DMS153 treated with DMSO at 0.1 percent for 48 hours (cell line): ENCODE measurements at regions not wholly inside any gene's neighbourhood (a gene's known extent, or its start where the extent isn't known, plus 50 kb on each side); places are given as distances from the start of the nearest gene placed in this dataset.

ENCODE experiments used
- DNase-seq: peaks from one replicate; lab custom pipeline; 2025; ENCODE audit not compliant: unreplicated experiment; lab: John Stamatoyannopoulos, UW

DNA sequence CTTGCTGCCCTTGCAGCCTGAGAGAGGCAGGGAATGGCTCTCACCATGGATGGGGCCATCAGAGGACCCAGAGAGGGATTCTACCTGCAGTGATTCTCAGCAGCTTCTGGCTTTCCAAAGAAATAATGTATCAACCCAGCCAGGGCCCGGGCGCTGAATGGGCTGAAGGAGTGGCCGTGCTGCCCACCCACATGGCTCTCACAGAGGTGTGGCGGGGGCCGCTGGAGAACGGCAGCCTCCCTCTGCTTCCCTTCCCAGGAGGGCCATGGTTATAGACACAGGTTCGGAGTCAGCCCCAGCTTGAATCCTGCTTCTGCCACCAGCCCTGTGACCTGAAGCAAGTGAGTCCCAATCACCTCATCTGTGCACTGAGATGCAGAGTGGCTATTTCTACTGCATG lies 82.7 kb downstream of the THAP12 start:
- no peak for DNase-seq

DNA sequence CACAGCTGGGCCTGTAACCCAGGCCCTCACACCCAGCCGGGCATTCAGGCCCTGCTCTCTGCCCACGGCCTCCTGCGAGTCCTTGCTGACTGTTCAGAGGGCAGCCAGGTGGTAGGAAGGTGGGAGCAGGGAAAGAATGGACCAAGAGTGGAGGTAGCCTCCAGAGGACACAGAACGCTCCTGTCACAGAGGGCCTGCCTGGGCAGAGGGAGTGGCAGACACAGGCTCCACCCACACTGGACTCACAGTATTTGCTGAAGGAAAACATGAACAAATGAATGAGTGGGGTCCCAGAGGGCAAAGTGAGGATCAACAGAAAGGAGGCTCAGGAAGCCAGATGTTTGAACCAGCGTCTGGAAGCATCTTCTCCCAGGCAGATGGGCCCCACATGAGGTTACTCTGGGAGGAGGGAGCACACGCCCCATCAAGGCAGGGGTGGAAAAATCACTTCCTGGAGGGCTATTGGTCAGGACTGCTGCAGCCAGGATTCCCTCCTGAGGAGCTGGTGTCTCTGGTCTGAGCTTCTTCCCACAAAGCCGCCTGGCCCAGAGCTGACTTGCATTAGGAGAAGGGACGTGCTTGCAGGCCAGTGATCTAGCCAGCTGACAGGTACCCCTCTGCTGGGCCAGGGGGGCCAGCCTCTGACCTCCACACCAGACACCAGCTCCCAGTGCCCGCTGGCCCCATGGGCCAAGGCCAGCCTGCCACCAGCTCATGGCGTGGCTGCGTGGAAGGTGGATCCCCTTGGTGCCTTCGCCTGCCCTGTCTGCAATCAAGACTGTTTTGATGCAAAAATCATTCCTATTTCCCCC lies 84.0 kb downstream of the THAP12 start:
- DNase-seq = no peak

DNA sequence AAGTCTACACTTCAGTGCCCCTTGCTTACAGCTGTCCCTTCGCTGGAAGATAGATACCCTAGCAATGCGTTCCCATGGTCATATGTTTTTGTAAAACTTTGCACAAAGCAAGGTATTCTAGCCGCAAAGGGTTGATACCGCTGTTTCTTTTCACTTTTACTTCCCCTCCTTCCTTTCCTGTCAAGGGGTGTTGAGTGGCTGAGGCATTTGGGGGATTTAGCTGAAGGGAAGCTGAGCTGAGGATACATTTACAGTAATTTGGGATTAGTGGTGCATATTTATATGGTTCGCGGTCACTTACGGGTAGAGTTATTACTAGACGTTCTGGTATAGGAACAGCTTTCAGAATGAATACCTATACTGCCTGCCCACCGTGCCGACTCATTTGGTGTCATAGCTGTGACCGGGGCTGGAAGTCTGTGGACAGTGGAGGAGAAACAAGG lies 86.9 kb upstream of the WNT11 start:
- no peak for DNase-seq

DNA sequence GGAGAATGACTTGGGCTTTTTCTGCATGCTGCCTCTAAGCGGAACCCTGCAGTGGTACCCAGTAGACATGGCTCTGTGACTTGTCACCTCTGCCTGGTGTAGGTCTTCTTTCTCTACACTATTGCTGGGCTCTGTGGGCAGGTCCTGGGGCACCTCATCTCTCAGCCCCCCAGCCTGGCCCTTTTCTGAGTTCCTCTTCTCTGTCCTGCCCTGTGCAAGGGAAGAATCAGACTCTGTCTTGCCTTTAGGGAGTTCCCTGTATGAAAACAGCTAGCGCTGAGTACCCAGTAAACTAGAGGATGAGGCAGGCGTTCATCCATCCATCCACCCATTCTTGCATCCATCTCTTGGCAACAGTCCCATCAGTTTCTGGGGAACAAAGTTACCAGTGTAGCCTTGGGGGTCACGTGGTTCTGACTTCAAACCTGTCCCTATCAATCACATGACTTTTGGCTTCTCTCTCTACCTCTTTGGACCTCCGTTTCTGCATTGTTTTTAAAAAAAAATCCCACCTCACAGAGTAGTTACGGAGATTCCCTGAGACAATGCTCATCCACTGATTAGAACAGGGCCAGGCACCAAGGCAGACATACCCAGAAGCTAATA lies 86.4 kb upstream of the WNT11 start:
- DNase-seq = no peak

- DNase-seq = peak; percentile 79
These were observed 85.5 kb upstream of the WNT11 start for GRCh38 chr11:76291576-76292526.

DNA sequence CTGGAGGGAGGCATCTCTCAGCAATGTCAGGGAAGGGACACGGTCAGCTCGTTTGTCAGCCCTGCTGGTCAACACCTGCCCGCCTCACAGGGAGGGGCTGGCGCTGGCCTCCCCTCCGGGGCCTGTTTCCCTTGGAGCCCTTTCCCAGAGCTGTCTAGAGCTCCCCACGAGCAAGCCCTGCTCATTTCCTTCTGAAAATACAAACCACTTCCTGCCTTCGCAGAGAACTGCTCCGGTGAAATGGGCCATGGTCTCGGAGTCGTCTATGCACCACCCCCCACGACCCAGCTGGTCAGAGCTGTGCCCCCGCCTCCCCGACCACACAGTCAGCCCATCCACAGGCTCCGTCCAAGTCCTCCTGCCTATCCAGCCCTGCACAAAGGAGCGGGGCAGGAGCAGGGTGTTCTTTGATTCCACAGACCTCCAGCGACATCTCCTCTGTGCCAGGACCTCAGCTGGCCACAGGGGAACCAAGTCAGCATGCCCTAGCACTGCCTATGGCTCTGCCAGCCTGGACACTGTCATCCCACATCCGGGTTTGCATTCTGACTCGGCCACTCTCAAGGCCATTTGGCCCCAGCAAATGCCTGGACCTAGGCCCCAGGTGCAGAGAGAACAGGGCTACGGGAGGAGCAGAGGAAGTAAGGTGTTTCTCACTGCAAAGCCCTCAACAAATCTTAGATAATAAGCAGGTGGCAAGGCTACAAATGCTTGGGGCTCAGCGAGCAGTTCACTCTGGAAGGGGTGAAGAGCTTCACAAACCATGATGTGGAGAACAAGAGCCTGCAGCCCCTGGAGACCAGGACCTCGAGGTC lies 82.1 kb upstream of the WNT11 start:
- no peak for DNase-seq

GRCh38 chr11:76287227-76287626 lies 80.9 kb upstream of the WNT11 start:
- no peak for DNase-seq

- no peak for DNase-seq
These were observed 79.2 kb upstream of the WNT11 start for GRCh38 chr11:76285397-76286104.

DNA sequence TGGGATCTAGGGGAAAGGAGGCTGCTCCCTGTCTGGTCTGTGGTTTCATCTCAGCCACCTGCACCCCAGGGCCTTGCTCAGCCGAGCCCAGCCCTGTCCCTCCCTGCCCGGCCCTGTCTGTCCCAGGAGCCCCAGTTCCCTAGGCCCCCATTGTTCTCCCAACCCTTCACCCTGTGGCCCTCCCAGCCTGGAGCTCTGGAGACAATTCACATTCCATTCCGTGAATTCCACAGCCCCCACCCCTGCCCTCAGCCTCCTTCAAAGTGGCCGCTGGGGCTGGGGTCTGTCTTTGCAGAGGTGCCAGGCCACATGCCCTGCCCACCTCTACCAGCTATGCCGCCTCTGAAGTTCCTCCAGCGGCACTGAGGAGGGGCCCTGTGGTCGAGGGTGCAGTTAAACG lies 77.9 kb upstream of the WNT11 start:
- no peak for DNase-seq

DNA sequence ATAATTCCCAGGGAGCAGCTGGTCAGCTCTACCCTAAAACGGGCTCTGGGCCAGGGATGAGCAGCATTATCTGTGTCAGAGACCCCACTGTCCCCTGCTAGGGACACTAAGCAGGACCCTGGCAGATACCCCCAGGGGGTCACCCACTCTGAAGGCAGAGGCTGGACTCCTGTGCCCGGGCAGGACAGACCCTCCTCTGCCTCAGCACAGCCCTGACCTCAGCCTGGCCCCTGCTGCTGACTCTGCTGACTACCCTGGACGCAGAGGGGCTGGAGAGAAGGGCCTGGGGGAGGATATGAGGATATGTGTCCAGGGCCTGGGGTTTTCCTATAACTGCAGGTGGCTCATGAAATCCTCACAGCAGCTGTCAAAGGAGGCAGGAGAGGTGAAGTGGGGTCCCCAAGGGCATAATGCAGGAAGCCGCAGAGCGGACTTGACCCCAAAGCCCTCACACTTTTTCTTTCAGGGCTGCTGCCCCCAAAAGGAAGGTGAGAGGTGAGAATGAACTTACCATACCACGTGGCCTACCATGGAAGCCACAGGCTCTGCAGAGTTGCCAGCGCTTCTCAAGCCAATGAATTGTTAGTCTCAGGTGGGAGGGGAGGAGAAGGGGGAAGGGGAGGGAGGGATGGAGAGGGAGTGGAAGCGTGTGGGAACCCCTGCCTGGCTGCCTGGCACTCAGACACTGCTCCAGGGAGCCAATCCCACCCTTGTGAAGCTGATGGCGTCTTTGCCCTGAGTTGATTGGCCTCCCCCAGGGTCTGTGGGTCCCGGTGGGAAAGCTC lies 76.7 kb upstream of the WNT11 start:
- DNase-seq = no peak

DNA sequence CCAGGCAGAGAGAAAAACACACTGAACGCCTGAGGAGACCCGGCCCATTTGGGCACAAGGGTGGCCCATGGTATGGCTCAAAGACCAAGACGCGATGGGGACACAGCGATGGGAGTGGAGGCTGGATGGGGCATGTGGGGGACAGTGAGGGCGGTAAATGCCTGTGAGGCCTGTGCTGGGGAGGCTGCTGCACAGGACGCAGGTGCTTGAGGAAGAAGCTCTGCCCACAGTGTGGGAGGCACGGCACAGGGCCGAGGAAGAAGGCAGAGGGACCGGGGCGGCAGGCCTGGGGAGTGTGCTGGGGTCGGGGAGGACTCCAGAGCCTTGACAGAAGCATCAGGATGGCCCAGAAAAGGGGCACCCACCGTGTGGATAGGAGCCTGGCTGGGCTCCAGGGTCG lies 75.9 kb upstream of the WNT11 start:
- no peak for DNase-seq

DNA sequence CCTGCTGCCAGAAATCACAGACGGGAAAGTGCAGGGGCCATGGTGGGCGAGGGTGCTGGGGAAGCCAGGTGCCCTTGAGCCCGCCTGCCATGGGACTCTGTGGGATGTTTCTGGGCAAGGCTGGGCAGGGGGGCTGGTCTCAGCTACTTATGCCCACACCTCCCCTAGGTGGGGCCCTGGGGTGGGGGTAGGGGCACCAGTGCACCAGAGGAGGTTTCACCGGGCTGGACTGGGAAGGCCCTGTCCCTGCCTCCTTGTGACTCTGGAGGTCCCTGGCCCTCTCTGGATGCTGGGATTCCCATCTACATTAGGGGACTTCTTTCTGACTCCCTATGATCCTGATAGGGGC lies 75.2 kb upstream of the WNT11 start:
- DNase-seq = no peak

DNA sequence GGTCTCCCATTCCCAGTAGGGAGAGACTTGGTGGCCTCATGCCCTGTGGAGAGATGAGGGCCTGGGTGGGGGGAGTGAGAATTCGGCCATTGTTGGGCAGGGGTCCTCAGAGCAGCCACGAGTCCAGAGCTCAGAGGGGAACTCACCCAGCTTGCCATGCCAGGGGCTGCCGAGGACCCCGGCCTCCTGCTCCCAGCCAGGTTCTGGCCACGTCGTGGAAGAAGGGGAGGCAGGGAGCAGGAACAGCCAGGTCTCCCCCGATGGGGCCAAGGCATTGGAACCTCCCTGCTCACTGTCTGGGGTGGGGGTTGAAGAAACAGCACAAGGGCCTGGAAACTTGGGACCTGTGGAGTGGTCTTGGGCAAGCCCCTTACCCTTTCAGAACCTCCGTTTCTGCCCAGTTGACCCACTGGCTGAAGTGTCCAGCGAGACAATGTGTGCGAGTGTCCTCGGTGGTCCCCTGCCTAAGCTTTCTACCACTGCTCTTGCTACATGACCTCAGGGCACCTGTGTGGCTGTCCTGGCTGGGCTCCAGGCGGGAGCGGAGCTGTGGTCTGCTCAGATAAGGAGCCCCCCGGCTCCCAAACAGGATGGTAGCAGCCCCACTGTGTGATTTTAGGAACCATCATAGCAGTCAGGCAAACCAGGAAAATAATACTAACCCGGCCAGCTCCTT lies 74.7 kb upstream of the WNT11 start:
- no peak for DNase-seq

DNA sequence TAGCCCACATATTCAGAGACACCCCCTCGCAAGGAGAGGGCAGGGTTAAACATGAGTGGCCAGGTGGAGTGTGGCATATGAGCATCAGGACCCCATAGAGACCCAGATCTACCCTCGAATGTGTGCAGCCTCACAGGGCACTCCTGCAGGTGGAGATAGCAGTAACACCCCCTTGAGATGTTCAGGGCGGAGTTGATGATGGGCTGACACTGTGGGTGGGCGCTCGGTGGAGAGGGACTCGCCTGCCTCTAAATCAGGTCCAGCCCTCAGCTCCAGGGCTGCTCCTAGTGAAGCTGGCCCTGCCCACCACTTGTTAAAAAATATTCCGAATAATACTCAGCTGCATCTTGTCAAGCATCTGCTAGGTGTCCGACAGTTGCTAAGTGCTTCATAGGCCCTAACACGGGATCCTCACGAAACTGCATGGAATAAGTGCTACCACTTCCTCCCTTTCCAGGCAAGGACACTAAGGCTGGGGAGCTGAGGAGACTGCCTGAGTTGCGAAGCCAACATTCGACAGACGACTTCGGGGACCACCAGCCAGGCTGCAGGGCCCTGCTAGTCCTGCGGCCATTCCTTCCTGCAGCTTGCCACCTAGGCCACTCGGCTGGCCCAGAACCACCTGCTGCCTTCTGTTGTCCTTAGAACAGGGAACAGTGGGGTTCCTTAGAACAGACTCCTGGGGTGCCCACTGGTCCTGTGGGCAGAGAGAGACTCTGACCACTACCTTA lies 74.0 kb upstream of the WNT11 start:
- no peak for DNase-seq

GRCh38 chr11:76279646-76280045 lies 73.3 kb upstream of the WNT11 start:
- DNase-seq = no peak

DNA sequence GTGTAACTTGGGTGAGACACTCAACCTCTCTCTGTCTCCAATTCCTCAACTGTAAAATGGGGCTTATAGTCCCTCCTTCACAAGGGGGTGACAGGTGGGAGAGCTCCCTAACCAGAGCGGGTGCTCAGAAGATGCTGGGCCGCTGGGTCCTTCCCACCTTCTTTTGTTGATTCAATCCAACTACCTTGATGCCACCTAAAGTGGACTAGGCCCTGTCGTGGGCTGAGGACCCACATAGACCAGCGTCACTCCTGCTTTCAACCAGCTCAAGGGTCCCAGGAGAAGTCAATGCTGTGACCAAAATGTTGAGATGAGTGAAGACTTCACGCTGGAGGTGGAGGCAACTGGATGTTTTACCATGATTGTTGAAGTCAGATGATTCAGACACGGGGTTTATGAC lies 72.7 kb upstream of the WNT11 start:
- no peak for DNase-seq

DNA sequence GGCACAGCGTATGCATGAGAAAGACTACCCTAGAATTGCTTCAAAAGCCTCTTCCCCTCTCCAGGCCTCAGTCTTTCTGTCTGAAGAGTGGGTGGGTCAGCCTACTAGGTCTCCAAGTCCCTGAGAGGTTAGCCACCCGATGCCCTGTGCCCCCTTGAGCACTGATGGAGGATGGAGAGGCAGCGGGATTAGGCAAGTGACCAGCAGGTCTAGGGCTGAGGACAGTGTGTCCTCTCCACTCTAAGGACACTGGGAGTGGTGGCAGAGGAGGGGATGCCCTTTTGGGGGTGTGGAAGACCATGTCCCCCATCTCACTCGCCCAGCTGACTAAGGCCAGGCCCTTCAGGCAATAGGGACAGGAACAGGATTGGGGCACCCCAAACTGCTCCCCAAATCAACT lies 72.2 kb upstream of the WNT11 start:
- no peak for DNase-seq
